ENCODE measurements at regions not wholly inside any gene's neighbourhood (a gene's known extent, or its start where the extent isn't known, plus 50 kb on each side); places are given as distances from the start of the nearest gene placed in this dataset.

DNA sequence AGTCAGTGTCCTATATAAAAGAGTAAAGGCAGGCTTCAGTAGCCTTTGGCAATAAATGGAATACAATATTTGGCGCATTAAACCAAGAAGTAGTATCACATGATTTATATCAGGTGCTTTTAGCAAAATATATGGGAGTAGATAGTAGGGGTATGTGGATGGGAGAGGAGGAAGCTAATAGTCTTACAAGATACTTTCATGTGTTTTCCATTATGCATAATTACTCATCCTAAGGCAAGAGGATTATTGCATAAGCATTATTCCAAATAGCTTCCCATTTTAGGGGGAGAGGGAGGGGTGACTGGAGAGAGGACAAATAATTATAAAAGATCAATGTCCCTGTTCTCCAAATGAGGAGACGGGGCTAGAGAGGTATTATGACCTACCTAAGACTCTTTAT lies 104.3 kb downstream of the DUSP6 start:
- no peak overlapping the region for H4K91ac ChIP-seq (ENCODE audit: low read length)
- H3K9ac ChIP-seq (ENCODE audit: low read length) = peak overlapping the region; percentile 4
- no peaks in the 10 kb centered on the region for H3K9me3 ChIP-seq (ENCODE audit: control insufficient read depth, low read length)
- no peak overlapping the region for H2BK5ac ChIP-seq (ENCODE audit: low read depth, low read length, poor library complexity, severe bottlenecking)
- no peak overlapping the region for H3K27ac ChIP-seq (ENCODE audit: low read length, poor library complexity, severe bottlenecking)
- H3K14ac ChIP-seq (ENCODE audit: low read length in 2 of 2) = no peak overlapping the region
- H2AFZ ChIP-seq (ENCODE audit: low read depth, low read length) = no peak overlapping the region
- no peak overlapping the region for H4K8ac ChIP-seq (ENCODE audit: low read length)
- no peak for DNase-seq
- H3K4me2 ChIP-seq (ENCODE audit: low read length, poor library complexity, severe bottlenecking) = no peak overlapping the region
- no peaks in the 10 kb centered on the region for H3K36me3 ChIP-seq (ENCODE audit: control insufficient read depth in 1 of 2, insufficient read depth in 2 of 2, low read depth in 1 of 2, low read length in 2 of 2)
- no peak overlapping the region for H2BK12ac ChIP-seq (ENCODE audit: low read length in 2 of 2)
- no peaks in the 10 kb centered on the region for H3K4me1 ChIP-seq (ENCODE audit: control insufficient read depth, insufficient read depth, low read depth, low read length)
- no peak overlapping the region for H2BK120ac ChIP-seq (ENCODE audit: low read depth, low read length)
- H3K4me3 ChIP-seq (ENCODE audit: insufficient read depth in 1 of 2, low read depth in 1 of 2, low read length in 2 of 2) = no peak overlapping the region
- 100% methylated on average over 1 of the region's 2 CpGs for WGBS
- H3K4ac ChIP-seq (ENCODE audit: low read depth in 1 of 2, low read length in 2 of 2) = no peak overlapping the region
- H2BK15ac ChIP-seq (ENCODE audit: low read depth, poor library complexity, severe bottlenecking) = no peak overlapping the region
- no peak overlapping the region for H2AK5ac ChIP-seq (ENCODE audit: low read length, severe bottlenecking)
- no peaks in the 10 kb centered on the region for H3K79me1 ChIP-seq (replicated peaks; ENCODE audit: low read length, poor library complexity, severe bottlenecking)
- H3K18ac ChIP-seq (ENCODE audit: low read depth in 1 of 2, low read length in 2 of 2) = no peak overlapping the region
- no peak overlapping the region for H3K23ac ChIP-seq (ENCODE audit: low read length in 2 of 2)
- H3K27me3 ChIP-seq (ENCODE audit: control insufficient read depth in 1 of 2, insufficient read depth in 1 of 2, low read length in 2 of 2) = no peaks in the 10 kb centered on the region

DNA sequence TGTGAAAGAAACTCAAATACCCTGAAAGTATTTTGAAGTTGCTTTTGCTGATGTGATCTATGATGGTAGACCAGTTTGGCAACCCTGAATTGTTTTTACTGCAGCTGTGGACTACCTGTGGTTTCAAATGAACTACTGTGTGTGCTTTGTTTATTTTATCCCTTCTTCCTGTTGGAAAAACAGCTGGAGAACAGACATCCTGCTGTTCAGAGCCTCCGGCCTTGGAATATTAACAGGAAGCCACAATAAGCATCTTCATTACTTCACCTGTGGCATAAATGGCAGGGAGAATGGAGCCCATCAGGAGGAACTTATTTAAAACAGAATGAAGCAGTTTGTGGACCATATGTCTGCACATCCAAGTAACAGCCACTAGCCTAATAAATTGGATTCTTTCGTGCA lies 104.8 kb downstream of the DUSP6 start:
- Histone ChIP-seq H3K9me3 (ENCODE audit: control insufficient read depth, low read length) (no peaks in the 10 kb centered on the region), H3K36me3 (ENCODE audit: control insufficient read depth in 1 of 2, insufficient read depth in 2 of 2, low read depth in 1 of 2, low read length in 2 of 2) (no peaks in the 10 kb centered on the region), H3K4ac (ENCODE audit: low read depth in 1 of 2, low read length in 2 of 2) (no peak overlapping the region), H2AFZ (ENCODE audit: low read depth, low read length) (no peak overlapping the region), H3K9ac (ENCODE audit: low read length) (peak overlapping the region; percentile 4), H3K79me1 (replicated peaks; ENCODE audit: low read length, poor library complexity, severe bottlenecking) (no peaks in the 10 kb centered on the region), H2BK120ac (ENCODE audit: low read depth, low read length) (no peak overlapping the region), H2AK5ac (ENCODE audit: low read length, severe bottlenecking) (no peak overlapping the region), H2BK15ac (ENCODE audit: low read depth, poor library complexity, severe bottlenecking) (no peak overlapping the region), H3K27me3 (ENCODE audit: control insufficient read depth in 1 of 2, insufficient read depth in 1 of 2, low read length in 2 of 2) (no peaks in the 10 kb centered on the region), H3K4me3 (ENCODE audit: insufficient read depth in 1 of 2, low read depth in 1 of 2, low read length in 2 of 2) (no peak overlapping the region), H3K23ac (ENCODE audit: low read length in 2 of 2) (no peak overlapping the region), H3K4me1 (ENCODE audit: control insufficient read depth, insufficient read depth, low read depth, low read length) (no peaks in the 10 kb centered on the region), H4K91ac (ENCODE audit: low read length) (no peak overlapping the region), H3K14ac (ENCODE audit: low read length in 2 of 2) (no peak overlapping the region), H2BK12ac (ENCODE audit: low read length in 2 of 2) (no peak overlapping the region), H3K27ac (ENCODE audit: low read length, poor library complexity, severe bottlenecking) (no peak overlapping the region), H4K8ac (ENCODE audit: low read length) (no peak overlapping the region), H2BK5ac (ENCODE audit: low read depth, low read length, poor library complexity, severe bottlenecking) (no peak overlapping the region), H3K4me2 (ENCODE audit: low read length, poor library complexity, severe bottlenecking) (no peak overlapping the region), H3K18ac (ENCODE audit: low read depth in 1 of 2, low read length in 2 of 2) (no peak overlapping the region)
- WGBS = 55% methylated on average over 2 of the region's 2 CpGs
- peak; percentile 53 for DNase-seq

DNA sequence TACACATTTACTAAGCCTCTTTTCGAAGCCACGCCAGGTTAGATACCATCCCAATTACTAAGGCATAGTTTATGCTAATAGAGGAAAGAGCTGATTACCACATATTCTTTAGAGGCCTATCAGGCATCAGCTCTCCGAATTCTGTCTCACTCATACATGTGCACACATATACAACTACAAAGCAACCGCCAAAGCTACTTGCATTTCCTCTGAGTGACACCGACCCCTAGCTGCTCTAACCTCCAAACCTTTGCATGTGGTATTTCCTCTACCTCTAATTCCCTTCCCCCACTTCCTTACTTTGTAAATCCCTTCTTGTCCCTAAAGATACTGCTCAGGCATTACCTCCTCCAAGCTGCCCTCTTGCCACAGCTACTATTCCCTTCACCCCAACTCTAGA lies 107.2 kb downstream of the DUSP6 start:
- H3K4me3 ChIP-seq (ENCODE audit: insufficient read depth in 1 of 2, low read depth in 1 of 2, low read length in 2 of 2) = no peak overlapping the region
- H3K27ac ChIP-seq (ENCODE audit: low read length, poor library complexity, severe bottlenecking) = no peak overlapping the region
- no peaks in the 10 kb centered on the region for H3K36me3 ChIP-seq (ENCODE audit: control insufficient read depth in 1 of 2, insufficient read depth in 2 of 2, low read depth in 1 of 2, low read length in 2 of 2)
- no peak overlapping the region for H3K4me2 ChIP-seq (ENCODE audit: low read length, poor library complexity, severe bottlenecking)
- H3K14ac ChIP-seq (ENCODE audit: low read length in 2 of 2) = no peak overlapping the region
- DNase-seq = peak; percentile 77
- H2BK15ac ChIP-seq (ENCODE audit: low read depth, poor library complexity, severe bottlenecking) = no peak overlapping the region
- H2AFZ ChIP-seq (ENCODE audit: low read depth, low read length) = no peak overlapping the region
- no peak overlapping the region for H3K9ac ChIP-seq (ENCODE audit: low read length)
- no peak overlapping the region for H3K23ac ChIP-seq (ENCODE audit: low read length in 2 of 2)
- no peak overlapping the region for H3K4ac ChIP-seq (ENCODE audit: low read depth in 1 of 2, low read length in 2 of 2)
- H3K27me3 ChIP-seq (ENCODE audit: control insufficient read depth in 1 of 2, insufficient read depth in 1 of 2, low read length in 2 of 2) = no peaks in the 10 kb centered on the region
- H2BK5ac ChIP-seq (ENCODE audit: low read depth, low read length, poor library complexity, severe bottlenecking) = no peak overlapping the region
- no peak overlapping the region for H4K8ac ChIP-seq (ENCODE audit: low read length)
- no peak overlapping the region for H2AK5ac ChIP-seq (ENCODE audit: low read length, severe bottlenecking)
- 1% methylated on average over 5 of the region's 5 CpGs for WGBS
- no peak overlapping the region for H3K18ac ChIP-seq (ENCODE audit: low read depth in 1 of 2, low read length in 2 of 2)
- no peak overlapping the region for H2BK12ac ChIP-seq (ENCODE audit: low read length in 2 of 2)
- H4K91ac ChIP-seq (ENCODE audit: low read length) = no peak overlapping the region
- no peaks in the 10 kb centered on the region for H3K79me1 ChIP-seq (replicated peaks; ENCODE audit: low read length, poor library complexity, severe bottlenecking)
- H3K9me3 ChIP-seq (ENCODE audit: control insufficient read depth, low read length) = no peaks in the 10 kb centered on the region
- no peaks in the 10 kb centered on the region for H3K4me1 ChIP-seq (ENCODE audit: control insufficient read depth, insufficient read depth, low read depth, low read length)
- H2BK120ac ChIP-seq (ENCODE audit: low read depth, low read length) = no peak overlapping the region

DNA sequence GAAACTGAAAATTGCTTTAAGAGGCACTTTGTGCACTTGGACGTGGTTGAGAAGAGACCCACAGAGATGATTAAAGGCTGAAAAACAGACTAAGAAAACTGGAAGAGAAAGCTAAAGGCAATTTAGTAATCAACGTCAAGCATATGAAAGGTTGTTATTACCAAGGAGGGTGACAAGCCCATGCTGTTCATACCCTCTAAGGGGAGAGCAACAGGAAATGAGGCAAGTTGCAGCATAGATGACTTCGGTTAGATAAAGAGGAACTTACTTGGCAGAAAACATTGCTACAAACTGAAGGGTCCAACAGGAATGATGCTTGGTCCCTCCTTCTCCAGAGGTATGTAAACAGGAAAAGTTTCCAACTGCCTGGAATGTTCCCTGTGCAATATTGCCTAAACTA lies 107.8 kb downstream of the DUSP6 start:
- no peak overlapping the region for H3K4me2 ChIP-seq (ENCODE audit: low read length, poor library complexity, severe bottlenecking)
- H3K27ac ChIP-seq (ENCODE audit: low read length, poor library complexity, severe bottlenecking) = no peak overlapping the region
- no peak overlapping the region for H2BK5ac ChIP-seq (ENCODE audit: low read depth, low read length, poor library complexity, severe bottlenecking)
- no peak overlapping the region for H2AK5ac ChIP-seq (ENCODE audit: low read length, severe bottlenecking)
- H3K9me3 ChIP-seq (ENCODE audit: control insufficient read depth, low read length) = no peaks in the 10 kb centered on the region
- H3K79me1 ChIP-seq (replicated peaks; ENCODE audit: low read length, poor library complexity, severe bottlenecking) = no peaks in the 10 kb centered on the region
- H3K14ac ChIP-seq (ENCODE audit: low read length in 2 of 2) = no peak overlapping the region
- peak overlapping the region in 1 of 2 experiments; percentile 28 for H2BK12ac ChIP-seq (ENCODE audit: low read length in 2 of 2)
- H2BK15ac ChIP-seq (ENCODE audit: low read depth, poor library complexity, severe bottlenecking) = no peak overlapping the region
- H4K8ac ChIP-seq (ENCODE audit: low read length) = peak overlapping the region; percentile 27
- no peak overlapping the region for H2BK120ac ChIP-seq (ENCODE audit: low read depth, low read length)
- H3K27me3 ChIP-seq (ENCODE audit: control insufficient read depth in 1 of 2, insufficient read depth in 1 of 2, low read length in 2 of 2) = no peaks in the 10 kb centered on the region
- H3K4me3 ChIP-seq (ENCODE audit: insufficient read depth in 1 of 2, low read depth in 1 of 2, low read length in 2 of 2) = no peak overlapping the region
- H3K18ac ChIP-seq (ENCODE audit: low read depth in 1 of 2, low read length in 2 of 2) = peak overlapping the region in 1 of 2 experiments; percentile 45
- no peak overlapping the region for H3K9ac ChIP-seq (ENCODE audit: low read length)
- 6% methylated on average over 3 of the region's 3 CpGs for WGBS
- no peak overlapping the region for H4K91ac ChIP-seq (ENCODE audit: low read length)
- no peaks in the 10 kb centered on the region for H3K4me1 ChIP-seq (ENCODE audit: control insufficient read depth, insufficient read depth, low read depth, low read length)
- H3K23ac ChIP-seq (ENCODE audit: low read length in 2 of 2) = no peak overlapping the region
- H3K4ac ChIP-seq (ENCODE audit: low read depth in 1 of 2, low read length in 2 of 2) = no peak overlapping the region
- no peaks in the 10 kb centered on the region for H3K36me3 ChIP-seq (ENCODE audit: control insufficient read depth in 1 of 2, insufficient read depth in 2 of 2, low read depth in 1 of 2, low read length in 2 of 2)
- H2AFZ ChIP-seq (ENCODE audit: low read depth, low read length) = no peak overlapping the region
- DNase-seq = peak; percentile 79
